ENCODE measurements at regions not wholly inside any gene's neighbourhood (a gene's known extent, or its start where the extent isn't known, plus 50 kb on each side); places are given as distances from the start of the nearest gene placed in this dataset.

DNA sequence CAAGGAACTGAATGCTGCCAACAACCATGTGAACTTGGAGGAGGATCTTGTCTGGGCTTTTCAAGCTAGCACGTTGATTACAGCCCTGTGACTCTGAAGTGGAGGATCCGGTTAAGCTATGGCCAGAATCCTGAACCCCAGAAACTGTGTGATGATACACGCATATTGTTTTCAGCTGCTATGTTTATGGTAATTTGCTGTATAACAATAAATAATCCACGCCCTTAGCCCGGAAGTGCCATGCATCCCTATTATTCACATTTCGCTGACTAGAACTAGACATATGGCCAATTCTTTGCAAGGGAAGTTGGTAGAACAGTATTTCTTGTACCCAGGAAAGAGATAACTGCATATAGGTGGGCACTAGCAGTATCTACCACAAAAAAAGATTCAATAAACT is 510.8 kb upstream of the BTBD3 start:
- H3K4me3 ChIP-seq (ENCODE audit: low read depth, low read length), result no peak overlapping the region
- in situ Hi-C loops (cut with HindIII; ENCODE audit: low sequenced_read_pairs), result no loop called here
- DNase-seq (ENCODE audit: low read depth), result no peak
- no peak for TF ChIP-seq CTCF (IDR thresholded peaks at IDR 0.05; ENCODE audit: low read depth, low read length, missing control alignments)

- DNase-seq (ENCODE audit: low read depth), result no peak
- in situ Hi-C loops (cut with HindIII; ENCODE audit: low sequenced_read_pairs), result no loop called here
- H3K4me3 ChIP-seq (ENCODE audit: low read depth, low read length), result no peak overlapping the region
- no peak for TF ChIP-seq CTCF (IDR thresholded peaks at IDR 0.05; ENCODE audit: low read depth, low read length, missing control alignments)
Measured at GRCh38 chr20:11409561-11409960, 508.1 kb upstream of the BTBD3 start.

DNA sequence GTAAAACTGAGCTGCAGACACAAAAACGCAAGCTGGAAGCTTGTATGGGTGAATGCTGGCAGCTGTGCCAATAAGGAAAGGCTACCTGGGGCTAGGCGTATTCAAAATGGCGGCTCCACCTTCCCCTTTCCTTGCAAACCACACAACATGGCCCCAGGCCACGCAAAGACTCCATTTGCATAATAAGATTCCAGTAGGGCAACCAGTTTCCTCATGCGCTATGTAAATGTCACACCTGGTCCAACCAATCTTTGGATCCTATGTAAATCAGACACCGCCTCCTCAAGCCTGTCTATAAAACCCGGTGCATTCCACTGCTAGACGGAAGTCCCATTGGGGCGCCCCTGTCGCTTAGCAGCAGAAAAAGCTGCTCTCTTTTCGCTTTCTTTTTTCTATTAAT is 505.9 kb upstream of the BTBD3 start:
- H3K4me3 ChIP-seq (ENCODE audit: low read depth, low read length), result no peak overlapping the region
- DNase-seq (ENCODE audit: low read depth), result no peak
- in situ Hi-C loops (cut with HindIII; ENCODE audit: low sequenced_read_pairs), result no loop called here
- TF ChIP-seq CTCF (IDR thresholded peaks at IDR 0.05; ENCODE audit: low read depth, low read length, missing control alignments), result no peak

DNA sequence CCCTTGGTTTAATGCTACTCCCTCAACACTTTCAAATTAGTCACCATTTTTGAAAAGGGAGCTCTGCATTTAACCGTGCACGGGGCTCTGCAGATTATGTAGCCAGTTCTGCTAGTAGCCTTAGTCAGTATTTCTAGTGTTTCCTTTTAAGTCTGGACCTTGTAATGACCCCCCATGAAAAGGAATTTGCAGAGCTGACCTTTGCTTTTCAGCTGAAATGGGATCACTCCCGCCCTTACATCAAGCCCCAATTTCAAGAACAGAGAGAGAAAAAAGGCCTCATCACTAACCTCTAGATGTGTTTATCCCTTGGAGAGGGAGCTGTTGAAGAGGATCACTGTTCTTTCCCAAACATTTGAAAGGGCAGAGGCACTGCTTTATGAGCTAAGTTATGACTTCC is 490.7 kb upstream of the BTBD3 start:
- no peak for DNase-seq (ENCODE audit: low read depth)
- in situ Hi-C loops (cut with HindIII; ENCODE audit: low sequenced_read_pairs), result no loop called here
- TF ChIP-seq CTCF (IDR thresholded peaks at IDR 0.05; ENCODE audit: low read depth, low read length, missing control alignments), result no peak
- no peak overlapping the region for H3K4me3 ChIP-seq (ENCODE audit: low read depth, low read length)

DNA sequence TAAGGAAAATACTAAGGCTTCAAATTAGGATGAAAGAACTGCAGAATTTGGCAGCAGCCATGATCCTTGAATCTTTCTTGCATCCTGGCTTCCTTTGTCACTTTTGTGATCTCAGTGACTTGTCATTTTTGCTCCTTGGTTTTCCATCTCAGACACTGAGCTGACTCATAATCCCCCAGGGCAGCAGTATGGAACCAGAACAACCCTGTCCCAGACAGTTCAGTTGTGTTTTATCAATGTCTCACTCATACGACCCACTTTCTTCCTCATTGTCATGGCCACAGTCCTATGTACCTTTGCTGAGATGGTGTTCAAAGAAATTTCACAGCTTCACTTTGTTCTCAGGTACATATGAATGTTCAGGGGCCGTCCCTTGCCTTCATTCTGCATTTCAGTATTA is 488.5 kb upstream of the BTBD3 start:
- in situ Hi-C loops (cut with HindIII; ENCODE audit: low sequenced_read_pairs), result no loop called here
- DNase-seq (ENCODE audit: low read depth), result no peak
- H3K4me3 ChIP-seq (ENCODE audit: low read depth, low read length), result no peak overlapping the region
- no peak for TF ChIP-seq CTCF (IDR thresholded peaks at IDR 0.05; ENCODE audit: low read depth, low read length, missing control alignments)

- H3K4me3 ChIP-seq (ENCODE audit: low read depth, low read length), result no peak overlapping the region
- DNase-seq (ENCODE audit: low read depth), result no peak
- in situ Hi-C loops (cut with HindIII; ENCODE audit: low sequenced_read_pairs), result no loop called here
- TF ChIP-seq CTCF (IDR thresholded peaks at IDR 0.05; ENCODE audit: low read depth, low read length, missing control alignments), result no peak
Measured at GRCh38 chr20:11429889-11430519, 487.7 kb upstream of the BTBD3 start.

All from astrocyte of the cerebellum (primary cell).